HG02973 (cell line): ENCODE measurements at regions not wholly inside any gene's neighbourhood (a gene's known extent, or its start where the extent isn't known, plus 50 kb on each side); places are given as distances from the start of the nearest gene placed in this dataset.
"Not testable (repeated sequence)": the region's sequence is repeated elsewhere in the genome, so short reads cannot be mapped to it uniquely, and the experiment has no call there.

Experiments used
- ATAC-seq: cut with Tn5 transposase; IDR thresholded peaks from one replicate; pipeline ENCODE4 v1.9.1; 2021; ENCODE audit warnings: moderate library complexity; ENCODE audit not compliant: unreplicated experiment

DNA sequence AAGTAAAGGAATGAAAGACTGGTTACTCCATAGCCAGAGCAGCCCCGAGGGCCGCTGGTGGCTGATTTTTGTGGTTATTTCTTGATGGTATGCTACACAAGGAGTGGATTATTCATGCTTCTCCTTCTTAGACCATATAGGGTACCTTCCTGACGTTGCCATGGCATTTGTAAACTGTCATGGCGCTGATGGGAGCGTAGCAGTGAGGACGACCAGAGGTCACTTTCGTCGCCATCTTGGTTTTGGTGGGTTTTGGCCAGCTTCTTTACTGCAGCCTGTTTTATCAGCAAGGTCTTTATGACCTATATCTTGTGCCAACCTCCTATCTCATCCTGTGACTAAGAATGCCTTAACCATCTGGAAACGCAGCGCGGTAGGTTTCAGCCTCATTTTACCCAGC, 1187.6 kb upstream of the AUTS2 start:
- ATAC-seq = not testable (repeated sequence)

GRCh38 chr7:68411742-68412141, 1186.5 kb upstream of the AUTS2 start:
- no peak for ATAC-seq

DNA sequence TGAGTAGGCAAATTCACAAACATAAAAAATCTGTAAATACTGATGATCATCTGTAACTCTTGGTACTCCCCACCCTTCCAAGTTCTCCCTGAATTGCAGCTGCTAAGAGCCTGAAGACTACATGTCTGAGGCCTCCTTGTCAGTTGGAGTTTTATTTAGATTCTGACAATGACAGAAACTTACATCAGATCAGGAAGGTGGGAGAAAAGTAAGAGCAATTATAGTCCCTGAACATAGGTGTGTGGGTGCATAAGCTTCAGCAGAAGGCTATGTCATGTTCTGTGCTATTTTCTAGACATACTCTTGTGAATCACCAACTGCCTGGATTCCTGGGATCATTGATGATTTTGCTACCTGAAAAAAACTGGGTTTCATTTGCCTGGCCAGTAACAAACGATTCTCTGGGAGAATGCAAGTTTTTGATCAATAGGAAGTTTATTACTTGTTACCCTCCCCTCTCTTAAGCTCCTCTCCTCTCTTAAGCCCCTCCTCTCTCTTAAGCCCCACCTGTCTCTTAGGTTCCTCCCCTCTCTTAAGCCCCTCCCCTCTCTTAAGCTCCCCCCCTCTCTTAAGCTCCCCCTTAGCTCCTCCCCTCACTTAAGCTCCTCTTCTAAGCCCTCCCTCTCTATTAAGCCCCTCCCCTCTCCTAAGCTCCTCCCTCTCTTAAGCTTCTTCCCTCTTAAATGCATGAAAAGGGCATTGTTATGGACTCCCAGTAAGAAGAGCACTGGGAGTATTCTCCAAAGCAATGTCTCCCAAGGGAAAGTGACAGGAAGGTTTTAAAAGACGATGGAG, 1183.4 kb upstream of the AUTS2 start:
- no peak for ATAC-seq

- ATAC-seq = no peak
These were observed 1181.3 kb upstream of the AUTS2 start for GRCh38 chr7:68417002-68417401.

- ATAC-seq = no peak
These were observed 1180.6 kb upstream of the AUTS2 start for GRCh38 chr7:68417659-68418058.

DNA sequence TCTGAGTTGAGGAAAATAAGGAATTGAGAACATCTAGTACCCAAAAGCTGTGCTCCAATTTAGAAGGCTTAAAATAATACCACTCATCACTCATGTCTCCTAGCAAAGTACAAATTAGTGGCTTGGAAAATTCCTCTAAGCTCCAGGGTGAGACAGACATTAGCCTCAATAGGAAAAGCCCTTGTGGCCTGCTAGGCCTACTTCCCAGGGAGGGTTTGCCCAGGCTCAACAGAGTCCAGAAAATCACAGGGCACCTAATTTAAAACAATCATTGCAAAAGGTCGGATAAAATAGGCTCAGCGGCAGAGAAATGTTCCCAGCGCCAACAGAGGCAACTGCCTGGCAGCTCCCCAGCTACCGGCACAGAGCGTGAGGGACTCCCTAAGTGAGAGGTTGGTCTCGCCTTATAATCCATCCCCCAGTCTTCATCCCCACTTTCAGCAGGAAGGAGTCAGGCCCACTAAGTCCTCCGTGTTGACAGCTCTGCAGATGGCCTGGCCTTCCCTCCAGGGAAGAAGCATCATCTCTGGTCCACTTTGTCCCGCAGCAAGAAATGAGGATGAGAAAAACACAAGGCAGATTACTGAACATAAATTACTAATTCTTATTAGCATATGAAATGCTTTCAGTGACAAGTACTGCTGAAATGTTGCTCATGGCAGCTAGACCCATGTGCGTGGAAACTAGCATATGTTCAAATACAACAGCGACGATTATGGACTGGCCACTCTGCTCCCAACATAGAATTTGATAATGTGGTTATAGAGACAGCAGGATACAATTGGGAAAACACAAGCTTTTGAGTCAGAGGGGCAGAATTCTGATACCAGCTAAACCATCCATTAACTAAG, 1177.7 kb upstream of the AUTS2 start:
- no peak for ATAC-seq

GRCh38 chr7:68421712-68422111, 1176.6 kb upstream of the AUTS2 start:
- ATAC-seq = no peak

GRCh38 chr7:68422281-68422680, 1176.0 kb upstream of the AUTS2 start:
- no peak for ATAC-seq

- ATAC-seq = no peak
These were observed 1174.9 kb upstream of the AUTS2 start for GRCh38 chr7:68423356-68423755.

- no peak for ATAC-seq
These were observed 1173.5 kb upstream of the AUTS2 start for GRCh38 chr7:68424658-68425297.

DNA sequence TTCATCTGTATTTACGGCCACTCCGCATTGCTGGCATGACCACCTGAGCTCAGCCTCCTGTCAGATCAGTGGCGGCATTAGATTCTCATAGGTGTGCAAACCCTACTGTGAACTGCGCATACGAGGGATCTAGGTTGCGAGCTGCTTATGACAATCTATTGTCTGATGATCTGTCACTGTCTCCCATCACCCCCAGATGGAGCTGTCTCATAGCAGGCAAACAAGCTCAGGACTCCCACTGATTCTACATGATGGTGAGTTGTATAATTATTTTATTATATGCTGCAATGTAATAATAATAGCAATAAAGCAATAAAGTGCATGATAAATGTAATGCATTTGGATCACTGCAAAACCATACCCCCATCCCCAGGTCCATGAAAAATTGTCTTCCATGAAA, 1172.9 kb upstream of the AUTS2 start:
- no peak for ATAC-seq

GRCh38 chr7:68429411-68430117, 1168.7 kb upstream of the AUTS2 start:
- no peak for ATAC-seq

- ATAC-seq = no peak
These were observed 1165.7 kb upstream of the AUTS2 start for GRCh38 chr7:68432585-68432984.

- no peak for ATAC-seq
These were observed 1164.7 kb upstream of the AUTS2 start for GRCh38 chr7:68433462-68434070.

DNA sequence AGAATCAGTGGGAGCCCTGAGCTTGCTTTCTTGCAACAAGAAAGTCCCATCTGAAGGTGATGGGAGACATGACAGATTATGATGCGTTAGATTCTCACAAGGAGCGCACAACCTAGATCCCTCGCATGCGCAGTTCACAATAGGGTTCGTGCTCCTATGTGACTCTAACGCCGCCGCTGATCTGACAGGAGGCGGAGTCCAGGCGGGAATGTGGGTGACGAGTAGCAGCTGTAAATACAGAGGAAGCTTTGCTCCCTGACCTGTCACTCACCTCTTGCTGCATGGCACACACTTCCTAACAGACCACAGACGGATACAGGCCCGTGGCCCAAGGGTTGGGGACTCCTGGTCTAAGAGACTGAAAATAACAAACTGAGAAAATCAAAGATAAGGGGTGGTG, 1163.4 kb upstream of the AUTS2 start:
- ATAC-seq = no peak

GRCh38 chr7:68438016-68438415, 1160.3 kb upstream of the AUTS2 start:
- ATAC-seq = no peak

DNA sequence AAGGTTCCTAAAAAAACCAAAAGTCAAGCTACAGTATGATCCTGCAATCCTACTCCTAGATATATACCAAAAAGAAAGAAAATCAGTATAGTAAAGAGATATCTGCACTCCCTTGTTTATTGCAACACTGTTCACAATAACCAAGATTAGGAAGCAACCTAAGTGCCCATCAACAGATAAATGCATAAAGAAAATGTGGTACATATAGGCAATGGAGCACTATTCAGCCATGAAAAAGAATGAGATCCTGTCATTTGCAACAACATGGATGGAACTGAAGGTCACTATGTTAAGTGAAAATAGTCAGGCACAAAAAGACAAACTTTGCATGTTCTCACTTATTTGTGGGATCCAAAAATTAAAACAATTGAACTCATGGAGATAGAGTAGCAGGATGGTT, 1159.5 kb upstream of the AUTS2 start:
- ATAC-seq = no peak

DNA sequence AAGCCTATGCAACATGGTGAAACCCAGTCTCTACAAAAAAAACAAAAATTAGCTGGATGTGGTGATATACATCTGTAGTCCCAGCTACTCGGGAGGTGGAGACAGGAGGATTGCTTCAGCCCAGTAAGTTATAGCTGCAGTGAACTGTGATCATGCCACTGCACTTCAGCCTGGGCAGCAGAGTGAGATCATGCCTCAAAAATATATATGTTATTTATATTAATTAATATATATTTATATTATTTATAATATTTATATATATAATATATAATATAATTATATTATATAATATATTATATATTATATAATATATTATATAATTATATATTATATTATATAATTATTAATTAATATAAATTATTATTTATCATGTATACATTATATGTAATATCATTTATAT, 1158.4 kb upstream of the AUTS2 start:
- no peak for ATAC-seq

- ATAC-seq = no peak
These were observed 1157.4 kb upstream of the AUTS2 start for GRCh38 chr7:68440866-68441265.

DNA sequence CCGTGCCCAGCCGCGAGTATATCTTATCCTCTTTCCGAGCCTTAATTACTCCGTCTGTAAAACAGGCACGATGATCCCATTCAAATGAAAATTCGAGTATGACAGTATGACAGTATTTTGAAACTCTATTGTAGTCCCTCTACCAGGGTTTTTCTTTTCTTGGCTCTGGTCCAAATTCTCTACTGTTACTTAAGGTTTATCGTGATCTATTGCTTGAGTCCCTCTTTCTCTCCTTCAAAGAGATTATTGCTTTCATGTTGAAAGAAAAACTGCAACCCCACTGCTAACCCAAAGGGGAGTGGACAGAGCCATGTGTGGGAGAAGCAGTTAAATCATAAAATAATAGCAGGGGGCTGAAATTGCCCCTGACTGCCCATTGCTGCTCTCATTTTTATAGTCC, 1156.6 kb upstream of the AUTS2 start:
- ATAC-seq = no peak
